Femur (tissue), 1 donor: ENCODE measurements at regions not wholly inside any gene's neighbourhood (a gene's known extent, or its start where the extent isn't known, plus 50 kb on each side); places are given as distances from the start of the nearest gene placed in this dataset.
A peak's percentile ranks its signal among the peaks of the same experiment; 100 is the strongest.

Source experiments
- DNase-seq: peaks from one replicate; pipeline ENCODE4 v3.0.0-alpha.2; 2017

DNA sequence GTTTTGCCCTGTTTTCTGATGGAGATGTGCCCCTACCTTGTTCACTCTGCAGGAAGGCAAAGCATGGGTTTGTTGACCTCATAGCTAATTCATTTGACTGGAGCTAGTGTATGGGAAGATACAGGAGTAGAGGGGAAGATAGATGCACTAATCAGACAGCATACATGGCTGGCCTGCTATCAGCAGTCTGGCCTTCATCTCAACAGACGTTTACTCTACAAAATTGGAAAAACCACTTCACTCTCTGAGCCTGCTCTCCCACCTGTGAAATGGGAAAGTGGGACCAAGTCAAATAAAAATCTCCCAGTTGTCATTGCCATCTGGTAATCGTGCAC, 235.2 kb upstream of the RAB4A start:
- no peak for DNase-seq

- DNase-seq = no peak
Observed at GRCh38 chr1:229037806-229038405, 233.0 kb upstream of the RAB4A start.

DNA sequence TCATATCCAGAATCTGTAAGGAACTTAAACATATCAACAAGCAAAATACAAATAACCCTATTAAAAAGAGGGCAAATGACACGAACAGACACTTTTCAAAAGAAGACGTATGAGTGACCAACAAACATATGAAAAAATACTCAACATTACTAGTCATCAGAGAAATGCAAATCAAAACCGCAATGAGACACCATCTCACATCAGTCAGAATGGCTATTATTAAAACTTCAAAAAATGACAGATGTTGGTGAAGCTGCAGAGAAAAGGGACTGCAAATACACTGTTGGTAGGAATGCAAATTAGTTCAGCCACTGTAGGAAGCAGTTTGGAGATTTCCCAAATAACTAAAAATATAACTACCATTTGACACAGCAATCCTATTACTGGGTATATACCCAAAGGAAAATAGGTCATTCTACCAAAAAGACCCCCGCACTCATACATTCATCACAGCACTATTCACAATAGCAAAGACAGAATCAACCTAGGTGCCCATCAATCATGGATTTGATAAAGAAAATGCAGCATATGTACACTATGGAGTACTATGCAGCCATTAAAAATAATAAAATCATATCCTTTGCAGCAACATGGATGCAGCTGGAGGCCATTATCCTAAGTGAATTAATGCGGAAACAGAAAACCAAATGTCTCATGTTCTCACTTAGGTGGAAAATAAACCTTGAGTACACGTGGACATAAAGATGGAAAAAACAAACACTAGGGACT, 230.1 kb upstream of the RAB4A start:
- no peak for DNase-seq

DNA sequence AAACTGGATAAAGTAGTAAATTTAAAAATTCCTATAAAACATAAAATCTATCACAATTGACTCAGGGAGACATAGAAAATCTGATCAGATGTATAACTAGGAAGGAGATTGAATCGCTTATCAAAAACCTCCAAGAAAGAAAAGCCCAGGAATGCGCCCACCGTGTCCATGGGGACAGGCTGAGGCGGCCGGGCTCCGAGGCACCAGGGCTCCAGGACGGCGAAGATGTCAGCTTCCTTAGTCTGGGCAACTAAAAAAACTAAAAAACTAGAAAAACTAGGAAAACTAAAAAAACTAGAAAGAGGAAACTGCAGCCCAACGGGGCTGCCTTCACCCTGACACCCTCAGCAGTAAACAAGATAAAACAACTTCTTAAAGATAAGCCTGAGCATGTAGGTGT, 229.0 kb upstream of the RAB4A start:
- no peak for DNase-seq

- no peak for DNase-seq
Observed at GRCh38 chr1:229042482-229042881, 228.4 kb upstream of the RAB4A start.

DNA sequence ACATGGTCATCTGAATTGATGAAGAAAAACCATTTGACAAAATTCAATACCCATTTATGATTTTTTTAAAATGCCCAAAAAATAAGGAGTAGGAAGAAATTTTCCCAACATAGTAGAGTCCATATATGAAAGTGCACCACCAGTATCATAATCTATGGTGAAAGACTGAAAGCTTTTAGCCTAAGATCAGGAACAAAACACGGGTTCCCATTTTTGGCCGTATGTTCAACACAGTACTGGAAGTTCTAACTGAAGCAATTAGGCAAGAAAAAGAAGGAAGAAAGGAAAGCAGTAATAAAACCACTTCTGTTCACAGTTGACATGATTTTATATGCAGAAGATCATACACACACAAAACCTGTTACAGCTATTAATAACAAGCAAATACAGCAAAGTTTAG, 227.8 kb upstream of the RAB4A start:
- no peak for DNase-seq

DNA sequence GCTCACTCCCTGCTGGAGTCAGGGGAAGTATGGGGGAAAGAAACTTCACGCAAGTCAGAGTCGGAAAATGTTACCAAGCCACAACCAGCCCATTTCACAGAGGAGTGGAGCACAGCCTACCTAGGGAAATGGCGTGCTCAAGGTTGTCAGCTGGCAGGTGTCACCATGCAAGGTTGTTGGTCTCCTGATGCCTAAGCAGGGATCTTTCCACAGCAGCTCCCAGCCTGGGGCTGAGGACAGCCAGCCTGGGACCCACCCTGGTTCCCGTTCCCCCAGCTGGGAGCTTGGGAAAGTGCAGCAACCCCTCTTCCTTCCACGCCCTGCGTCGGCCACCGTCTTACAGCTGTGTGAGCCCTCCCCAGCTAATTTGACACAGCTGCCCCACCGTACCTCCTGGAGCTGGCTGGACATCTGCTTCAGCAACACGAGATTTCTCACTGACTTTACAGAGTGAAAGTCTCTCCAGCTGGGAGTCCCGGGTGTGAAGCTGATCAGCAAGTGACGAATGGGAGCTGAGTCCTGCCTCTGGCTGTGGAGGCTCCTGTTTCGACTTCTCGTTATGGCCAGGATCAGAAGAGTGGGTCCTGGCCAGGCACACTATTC, 224.6 kb upstream of the RAB4A start:
- no peak for DNase-seq

DNA sequence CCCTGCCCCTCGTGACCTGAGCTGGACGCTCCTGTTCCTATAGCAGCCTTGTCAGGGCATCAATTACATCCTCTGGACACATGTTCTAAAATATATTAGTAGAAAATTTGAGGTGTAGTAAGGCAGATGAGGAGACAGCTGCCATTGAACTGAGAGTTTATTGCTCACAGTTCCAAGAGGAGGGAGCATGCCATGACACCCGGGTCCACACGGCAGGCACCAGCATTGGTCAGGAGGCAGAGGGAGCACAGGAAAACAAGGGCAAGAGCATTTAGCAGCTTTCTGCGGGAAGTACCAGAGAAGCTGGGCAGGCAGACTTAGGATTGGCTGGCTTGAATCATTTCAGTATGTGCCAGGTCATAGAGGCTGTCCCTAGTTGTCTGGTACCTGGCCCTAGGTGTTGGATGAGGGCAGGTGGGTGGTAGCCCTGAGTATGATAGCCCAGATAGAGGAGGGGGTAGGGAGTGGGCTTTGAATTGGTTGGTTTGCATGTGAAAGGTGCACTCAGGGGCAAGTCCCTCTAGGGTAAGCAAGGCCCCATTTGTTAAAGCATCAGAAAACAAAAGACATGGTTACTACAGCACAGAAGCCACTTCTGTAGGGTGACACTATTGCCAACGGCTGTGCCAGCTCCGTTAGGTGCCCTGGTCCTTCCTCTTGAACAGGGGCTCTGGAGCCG, 223.6 kb upstream of the RAB4A start:
- DNase-seq = no peak

- no peak for DNase-seq
Observed at GRCh38 chr1:229047840-229048620, 222.9 kb upstream of the RAB4A start.

DNA sequence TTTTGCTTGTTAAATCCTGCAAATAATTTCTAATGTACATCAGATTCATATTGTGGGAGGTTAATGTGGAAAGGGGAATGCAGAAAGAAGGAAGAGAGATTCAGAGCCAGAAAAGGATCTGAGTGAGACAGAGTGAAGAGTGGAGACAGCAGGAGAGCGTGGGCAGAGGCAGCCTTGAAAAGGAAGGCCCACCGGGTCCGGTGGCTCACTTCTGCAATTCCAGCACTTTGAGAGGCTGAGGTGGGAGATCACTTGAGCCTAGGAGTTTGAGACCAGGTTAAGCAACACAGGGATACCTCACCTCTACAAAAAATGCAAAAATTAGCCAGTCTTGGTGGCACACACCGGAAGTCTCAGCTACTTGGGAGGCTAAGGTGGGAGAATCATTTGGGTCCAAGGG, 222.0 kb upstream of the RAB4A start:
- DNase-seq = no peak

DNA sequence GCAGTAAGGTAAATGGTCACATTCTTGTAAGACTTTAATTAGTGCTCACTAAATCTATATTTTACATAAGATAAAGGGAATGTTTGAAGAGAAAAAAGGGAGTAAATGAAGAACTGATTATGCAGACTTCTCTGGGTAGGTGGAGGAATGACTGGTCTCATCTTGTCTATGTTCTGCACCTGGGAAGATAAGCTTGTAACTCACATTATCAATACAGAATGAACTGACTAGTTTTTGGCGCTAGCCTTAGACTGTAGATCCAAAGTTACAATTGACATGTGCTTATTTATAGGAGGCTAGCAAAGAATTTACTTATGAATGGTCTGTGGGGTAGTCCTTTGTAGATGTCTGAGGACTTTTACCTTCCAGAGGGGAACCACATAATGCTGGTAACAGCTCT, 214.9 kb upstream of the RAB4A start:
- no peak for DNase-seq

- no peak for DNase-seq
Observed at GRCh38 chr1:229058111-229058561, 212.8 kb upstream of the RAB4A start.

GRCh38 chr1:229058729-229059128, 212.2 kb upstream of the RAB4A start:
- peak; percentile 44 for DNase-seq

DNA sequence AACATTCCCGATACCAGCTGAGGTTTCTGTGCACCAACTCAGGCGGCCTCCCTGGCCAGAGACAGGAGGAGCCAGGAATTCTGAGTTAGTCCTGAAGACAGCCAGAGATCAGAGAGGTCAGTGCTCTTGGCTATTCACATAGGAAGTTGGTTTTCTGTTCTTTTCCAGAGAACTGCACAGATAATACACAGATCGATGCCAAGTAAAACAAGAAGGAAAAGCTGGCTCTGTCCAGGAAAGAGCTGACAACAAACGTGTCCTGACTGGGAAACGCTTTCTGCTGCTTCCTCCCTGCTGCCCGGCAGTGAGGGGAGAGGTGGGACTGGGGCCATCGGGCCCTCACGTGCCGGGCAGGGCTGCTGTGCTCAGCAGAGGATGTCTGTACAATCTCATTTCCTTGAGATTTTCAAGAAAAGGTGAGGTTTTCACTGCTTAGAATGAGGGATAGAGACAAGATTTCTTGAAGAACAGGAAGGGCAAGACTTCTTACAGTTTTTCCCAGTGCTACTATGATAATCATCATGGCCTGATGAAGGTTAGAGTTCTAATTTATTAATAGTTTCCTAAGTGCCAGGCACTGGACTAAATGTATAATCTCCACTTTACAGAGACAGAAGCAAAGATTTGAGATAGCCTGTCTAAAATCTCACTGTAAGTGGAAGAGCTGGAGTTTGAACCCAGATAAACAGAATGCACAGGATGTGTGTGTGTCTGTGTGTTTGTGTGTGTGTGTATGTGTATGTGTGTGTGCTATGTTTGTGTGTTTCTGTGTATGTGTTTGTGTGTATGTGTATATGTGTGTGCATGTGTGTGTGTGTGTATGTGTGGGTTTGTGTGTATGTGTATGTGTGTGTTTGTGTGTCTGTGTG, 211.0 kb upstream of the RAB4A start:
- peak; percentile 73 for DNase-seq

DNA sequence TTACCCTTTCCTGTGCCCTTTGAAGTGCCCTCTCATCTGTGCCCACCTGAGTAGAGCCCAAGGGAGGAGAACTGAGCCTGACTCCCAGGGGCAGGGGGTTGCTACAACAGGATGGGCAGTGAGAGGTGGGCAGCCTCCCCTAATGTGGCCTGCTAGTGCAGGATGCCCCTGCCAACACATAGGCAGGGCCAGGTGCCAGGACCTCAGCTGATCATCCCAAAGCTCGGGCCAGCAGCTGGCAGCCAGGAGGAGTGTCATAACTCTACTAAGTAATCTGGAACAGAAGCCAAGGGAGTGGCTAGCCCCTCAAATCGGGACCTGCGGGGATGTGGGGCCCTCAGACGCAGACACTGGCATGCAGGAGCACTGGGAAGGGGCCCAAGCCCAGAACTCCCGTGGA, 208.8 kb upstream of the RAB4A start:
- no peak for DNase-seq

- no peak for DNase-seq
Observed at GRCh38 chr1:229063154-229063773, 207.6 kb upstream of the RAB4A start.

GRCh38 chr1:229064320-229065168, 206.4 kb upstream of the RAB4A start:
- DNase-seq = no peak

DNA sequence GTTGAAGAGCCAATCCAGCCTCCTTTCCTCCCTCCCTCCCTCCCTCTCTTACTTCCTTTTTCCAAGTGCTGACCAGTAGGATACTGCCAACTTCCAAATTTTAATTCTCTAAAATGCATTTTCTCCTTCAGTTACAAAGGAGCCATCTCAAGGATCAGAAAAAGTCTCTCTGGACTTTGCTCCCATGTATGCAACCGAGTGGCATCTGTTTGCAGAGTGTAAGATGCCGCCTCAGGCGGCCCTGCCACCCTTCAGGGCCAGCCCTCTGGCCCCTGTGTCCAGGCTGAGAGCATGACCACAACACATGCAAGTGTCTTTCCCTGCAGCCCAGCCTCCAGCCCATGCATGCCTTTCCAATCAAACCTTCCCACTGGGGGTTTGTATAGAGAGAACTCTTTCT, 205.3 kb upstream of the RAB4A start:
- no peak for DNase-seq

GRCh38 chr1:229066591-229066990, 204.3 kb upstream of the RAB4A start:
- DNase-seq = no peak

DNA sequence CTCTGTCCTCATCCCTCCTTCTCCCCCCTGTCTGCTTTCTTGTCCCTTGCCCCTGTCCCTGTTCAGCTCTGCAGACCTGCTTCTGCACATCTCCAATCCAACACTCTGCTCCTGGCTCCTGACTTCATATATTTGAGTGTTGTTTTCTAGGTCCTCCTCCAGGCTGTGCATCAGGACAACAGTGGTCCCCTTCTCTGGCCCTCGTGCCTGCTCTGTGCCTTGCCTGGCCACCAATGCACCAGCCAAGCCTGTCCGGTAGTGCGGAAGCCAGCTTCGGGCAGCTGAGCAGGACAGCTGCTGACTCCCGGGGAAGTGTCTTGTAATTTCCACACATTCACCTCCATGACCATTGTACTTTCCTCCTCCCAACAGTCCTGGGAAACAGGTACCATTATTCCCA, 203.4 kb upstream of the RAB4A start:
- DNase-seq = no peak
